ENCODE measurements at regions not wholly inside any gene's neighbourhood (a gene's known extent, or its start where the extent isn't known, plus 50 kb on each side); places are given as distances from the start of the nearest gene placed in this dataset.

- DNase-seq, result no peak
- no peaks in the 10 kb centered on the region for H3K9me3 Mint-ChIP-seq
- H3K9ac ChIP-seq (ENCODE audit: extremely low read depth, low read length, poor library complexity, severe bottlenecking), result no peak overlapping the region
- no peak overlapping the region for H3K27ac ChIP-seq (ENCODE audit: low read depth, low read length)
- no peaks in the 10 kb centered on the region for H3K4me1 Mint-ChIP-seq
- H3K27me3 Mint-ChIP-seq (ENCODE audit: insufficient read depth), result no peaks in the 10 kb centered on the region
- TF ChIP-seq CTCF (conservative IDR thresholded peaks at IDR 0.05), result no peak
- H3K4me1 ChIP-seq (ENCODE audit: control insufficient read depth, insufficient read depth, low read length), result no peaks in the 10 kb centered on the region
- WGBS, 2 experiments (ENCODE audit: insufficient coverage in 1 of 2, insufficient read length in 1 of 2), result 46 to 100% methylated on average over 1 to 2 of the region's 2 CpGs
- no peak overlapping the region for H3K27ac Mint-ChIP-seq
- no peak overlapping the region for H3K4me3 ChIP-seq (ENCODE audit: low read length)
- H3K36me3 Mint-ChIP-seq (ENCODE audit: low read depth), result no peaks in the 10 kb centered on the region
- no peaks in the 10 kb centered on the region for H3K36me3 ChIP-seq (ENCODE audit: control insufficient read depth, insufficient read depth, low read length)
- H3K4me3 Mint-ChIP-seq, result no peak overlapping the region
- no peaks in the 10 kb centered on the region for H3K9me3 ChIP-seq (ENCODE audit: control insufficient read depth, low read length)
- H3K27me3 ChIP-seq (ENCODE audit: control insufficient read depth, insufficient read depth, low read length, poor library complexity, severe bottlenecking), result no peaks in the 10 kb centered on the region
These were observed 113.3 kb downstream of the DIPK2A start for GRCh38 chr3:144084929-144085328.

GRCh38 chr3:144085964-144086363 lies 114.3 kb downstream of the DIPK2A start:
- Mint-ChIP-seq H3K4me3 (no peak overlapping the region), H3K9me3 (no peaks in the 10 kb centered on the region)
- 97 to 100% methylated on average over 1 to 3 of the region's 3 CpGs for WGBS, 2 experiments (ENCODE audit: insufficient coverage in 1 of 2, insufficient read length in 1 of 2)

GRCh38 chr3:144096016-144096415 lies 124.4 kb downstream of the DIPK2A start:
- no peaks in the 10 kb centered on the region for H3K36me3 ChIP-seq (ENCODE audit: control insufficient read depth, insufficient read depth, low read length)
- DNase-seq, result no peak
- no peaks in the 10 kb centered on the region for H3K27me3 ChIP-seq (ENCODE audit: control insufficient read depth, insufficient read depth, low read length, poor library complexity, severe bottlenecking)
- no peaks in the 10 kb centered on the region for H3K27me3 Mint-ChIP-seq (ENCODE audit: insufficient read depth)
- whole genome bisulfite sequencing, 2 experiments (ENCODE audit: insufficient coverage in 1 of 2, insufficient read length in 1 of 2), result 93 to 100% methylated on average over 3 of the region's 3 CpGs
- H3K27ac ChIP-seq (ENCODE audit: low read depth, low read length), result no peak overlapping the region
- H3K9me3 ChIP-seq (ENCODE audit: control insufficient read depth, low read length), result peaks cover 4% of the 10 kb centered on the region
- H3K4me3 ChIP-seq (ENCODE audit: low read length), result no peak overlapping the region
- H3K9ac ChIP-seq (ENCODE audit: extremely low read depth, low read length, poor library complexity, severe bottlenecking), result no peak overlapping the region
- no peaks in the 10 kb centered on the region for H3K36me3 Mint-ChIP-seq (ENCODE audit: low read depth)
- no peak for TF ChIP-seq CTCF (conservative IDR thresholded peaks at IDR 0.05)
- no peak overlapping the region for H3K27ac Mint-ChIP-seq
- no peak overlapping the region for H3K4me3 Mint-ChIP-seq
- peaks cover 3% of the 10 kb centered on the region for H3K9me3 Mint-ChIP-seq
- H3K4me1 ChIP-seq (ENCODE audit: control insufficient read depth, insufficient read depth, low read length), result no peaks in the 10 kb centered on the region
- H3K4me1 Mint-ChIP-seq, result peaks cover 8% of the 10 kb centered on the region

More at GRCh38 chr3:144085964-144086363, 114.3 kb downstream of the DIPK2A start:
- TF ChIP-seq CTCF (conservative IDR thresholded peaks at IDR 0.05), result no peak
- H3K4me3 ChIP-seq (ENCODE audit: low read length), result no peak overlapping the region
- H3K36me3 ChIP-seq (ENCODE audit: control insufficient read depth, insufficient read depth, low read length), result no peaks in the 10 kb centered on the region
- DNase-seq, result no peak
- H3K27ac ChIP-seq (ENCODE audit: low read depth, low read length), result no peak overlapping the region
- no peaks in the 10 kb centered on the region for H3K36me3 Mint-ChIP-seq (ENCODE audit: low read depth)
- no peaks in the 10 kb centered on the region for H3K4me1 ChIP-seq (ENCODE audit: control insufficient read depth, insufficient read depth, low read length)
- H3K27me3 ChIP-seq (ENCODE audit: control insufficient read depth, insufficient read depth, low read length, poor library complexity, severe bottlenecking), result no peaks in the 10 kb centered on the region
- H3K4me1 Mint-ChIP-seq, result no peaks in the 10 kb centered on the region
- H3K27me3 Mint-ChIP-seq (ENCODE audit: insufficient read depth), result no peaks in the 10 kb centered on the region
- no peaks in the 10 kb centered on the region for H3K9me3 ChIP-seq (ENCODE audit: control insufficient read depth, low read length)
- H3K9ac ChIP-seq (ENCODE audit: extremely low read depth, low read length, poor library complexity, severe bottlenecking), result no peak overlapping the region
- H3K27ac Mint-ChIP-seq, result no peak overlapping the region
